Brain microvascular endothelial cell (primary cell): ENCODE measurements at regions not wholly inside any gene's neighbourhood (a gene's known extent, or its start where the extent isn't known, plus 50 kb on each side); places are given as distances from the start of the nearest gene placed in this dataset.

Source experiments
- DNase-seq: peaks from one replicate; pipeline ENCODE4 v3.0.0-alpha.2; 2020
- H3K27ac ChIP-seq: fragments of 250-450 bp; sonication (Bioruptor Pico); 2 replicates; pipeline ENCODE4 v1.5.1; 2020; ENCODE audit warnings: mild to moderate bottlenecking, moderate library complexity
- H3K27me3 ChIP-seq: fragments of 250-450 bp; sonication (Bioruptor Pico); replicated peaks from 2 replicates; pipeline ENCODE4 v1.5.1; 2020; ENCODE audit warnings: mild to moderate bottlenecking
- H3K36me3 ChIP-seq: fragments of 250-450 bp; sonication (Bioruptor Pico); replicated peaks from 2 replicates; pipeline ENCODE4 v1.5.1; 2020; ENCODE audit warnings: mild to moderate bottlenecking
- H3K4me3 ChIP-seq: 2 replicates; pipeline ENCODE4 v1.5.1; 2011; ENCODE audit warnings: low read depth, mild to moderate bottlenecking, control low read depth, low read length, moderate library complexity
- in situ Hi-C: cut with HindIII; loops from 2 replicates; pipeline ENCODE4 v1.10.0; 2017; ENCODE audit warnings: low sequenced_read_pairs, low pct_ligation_motif_present
- TF ChIP-seq, protein P1 (sequence below): IDR thresholded peaks from 2 replicates; pipeline ENCODE4 v1.5.1; 2011; ENCODE audit warnings: low read depth, mild to moderate bottlenecking, moderate library complexity, low read length, control low read depth, inconsistent platforms; ENCODE audit errors: missing control alignments

DNA sequence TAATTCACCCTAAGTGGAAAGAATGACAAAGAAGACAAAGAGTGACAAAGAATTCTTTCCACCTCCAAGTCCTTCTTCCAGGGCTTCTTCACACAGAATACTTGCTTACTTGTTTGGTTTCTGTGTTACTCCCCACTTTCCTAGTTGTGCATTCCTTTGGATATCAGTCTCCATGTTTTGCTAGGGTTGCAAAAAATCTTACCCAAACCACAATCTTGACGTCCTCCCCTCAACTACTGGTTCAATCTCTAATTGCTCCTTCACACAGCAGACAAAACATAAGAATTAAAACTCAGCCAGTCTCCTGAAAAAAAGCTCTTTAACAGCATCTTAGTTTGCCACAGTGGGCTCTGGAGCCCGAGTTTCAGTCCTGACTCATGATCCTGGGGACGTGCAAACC is 297.6 kb upstream of the CHRNA7 start:
- DNase-seq = no peak
- H3K27me3 ChIP-seq = no peaks in the 10 kb centered on the region
- in situ Hi-C loops = no loop called here
- H3K4me3 ChIP-seq = no peak overlapping the region
- H3K36me3 ChIP-seq = no peaks in the 10 kb centered on the region
- TF ChIP-seq, protein P1, sequence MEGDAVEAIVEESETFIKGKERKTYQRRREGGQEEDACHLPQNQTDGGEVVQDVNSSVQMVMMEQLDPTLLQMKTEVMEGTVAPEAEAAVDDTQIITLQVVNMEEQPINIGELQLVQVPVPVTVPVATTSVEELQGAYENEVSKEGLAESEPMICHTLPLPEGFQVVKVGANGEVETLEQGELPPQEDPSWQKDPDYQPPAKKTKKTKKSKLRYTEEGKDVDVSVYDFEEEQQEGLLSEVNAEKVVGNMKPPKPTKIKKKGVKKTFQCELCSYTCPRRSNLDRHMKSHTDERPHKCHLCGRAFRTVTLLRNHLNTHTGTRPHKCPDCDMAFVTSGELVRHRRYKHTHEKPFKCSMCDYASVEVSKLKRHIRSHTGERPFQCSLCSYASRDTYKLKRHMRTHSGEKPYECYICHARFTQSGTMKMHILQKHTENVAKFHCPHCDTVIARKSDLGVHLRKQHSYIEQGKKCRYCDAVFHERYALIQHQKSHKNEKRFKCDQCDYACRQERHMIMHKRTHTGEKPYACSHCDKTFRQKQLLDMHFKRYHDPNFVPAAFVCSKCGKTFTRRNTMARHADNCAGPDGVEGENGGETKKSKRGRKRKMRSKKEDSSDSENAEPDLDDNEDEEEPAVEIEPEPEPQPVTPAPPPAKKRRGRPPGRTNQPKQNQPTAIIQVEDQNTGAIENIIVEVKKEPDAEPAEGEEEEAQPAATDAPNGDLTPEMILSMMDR = no peak
- H3K27ac ChIP-seq = no peak overlapping the region

DNA sequence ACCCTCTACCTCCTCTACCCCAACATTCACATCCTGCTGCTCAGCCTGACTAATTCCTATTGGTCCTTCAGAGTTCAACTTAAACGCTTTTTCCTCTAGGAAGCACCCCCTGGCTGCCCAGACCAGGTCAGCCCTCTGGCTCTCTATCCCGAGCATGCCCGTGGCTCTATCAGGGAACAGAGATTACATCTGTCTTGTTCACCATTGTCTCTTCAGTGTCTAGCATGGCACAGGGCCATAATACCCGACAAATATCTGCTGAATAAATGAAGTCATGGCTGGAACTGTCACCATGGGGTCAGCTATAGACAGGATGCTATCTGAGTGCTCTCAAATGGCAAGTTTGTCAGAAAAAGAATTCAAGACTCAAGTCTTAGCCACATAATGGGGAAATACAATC is 296.9 kb upstream of the CHRNA7 start:
- no peak for DNase-seq
- H3K36me3 ChIP-seq = no peaks in the 10 kb centered on the region
- TF ChIP-seq, protein P1 = no peak
- H3K4me3 ChIP-seq = no peak overlapping the region
- H3K27me3 ChIP-seq = no peaks in the 10 kb centered on the region
- H3K27ac ChIP-seq = no peak overlapping the region
- in situ Hi-C loops = no loop called here

DNA sequence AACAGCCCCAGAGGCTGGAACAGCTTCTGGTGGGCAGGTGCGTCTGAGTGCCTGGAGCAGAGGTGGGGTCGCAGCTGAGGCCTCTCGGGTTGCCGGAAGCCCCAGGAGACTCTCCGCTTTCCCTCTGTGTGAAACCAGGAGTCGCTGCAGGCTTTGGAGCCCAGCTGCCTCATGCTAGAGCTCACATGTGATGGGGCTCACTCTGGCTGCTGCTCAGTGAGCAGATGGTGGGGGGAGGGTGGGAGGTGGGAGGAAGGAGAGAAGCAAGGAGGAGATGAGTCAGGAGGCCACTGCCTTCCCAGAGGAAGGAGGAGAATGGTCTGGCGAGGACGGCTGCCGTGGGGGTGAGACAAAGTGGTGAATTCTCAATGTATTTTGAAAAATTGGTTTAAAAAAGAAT is 290.1 kb upstream of the CHRNA7 start:
- H3K36me3 ChIP-seq = no peaks in the 10 kb centered on the region
- TF ChIP-seq, protein P1 = peak; percentile 24
- in situ Hi-C loops = no loop called here
- no peaks in the 10 kb centered on the region for H3K27me3 ChIP-seq
- H3K4me3 ChIP-seq = no peak overlapping the region
- DNase-seq = no peak
- H3K27ac ChIP-seq = no peak overlapping the region

DNA sequence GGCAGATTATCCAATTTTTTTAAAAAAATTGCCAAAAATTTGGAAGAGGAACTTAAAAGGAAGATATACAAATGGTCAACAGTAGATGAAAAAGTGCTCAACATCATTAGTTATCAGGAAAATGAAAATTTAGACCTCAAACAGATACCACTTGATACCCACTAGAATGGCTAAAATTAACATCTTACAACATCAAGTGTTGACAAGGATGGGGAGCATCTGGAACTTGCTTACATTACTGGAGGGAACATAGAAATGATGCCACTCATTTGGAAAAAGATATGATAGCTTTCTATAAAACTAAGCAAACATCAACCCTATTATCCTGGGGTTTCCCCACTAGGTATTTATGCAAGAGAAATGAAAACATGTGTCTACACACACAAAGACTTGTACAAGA is 284.5 kb upstream of the CHRNA7 start:
- Histone ChIP-seq H3K36me3 (no peaks in the 10 kb centered on the region), H3K4me3 (no peak overlapping the region), H3K27ac (no peak overlapping the region), H3K27me3 (no peaks in the 10 kb centered on the region)
- in situ Hi-C loops = no loop called here
- DNase-seq = no peak
- TF ChIP-seq, protein P1 = no peak

DNA sequence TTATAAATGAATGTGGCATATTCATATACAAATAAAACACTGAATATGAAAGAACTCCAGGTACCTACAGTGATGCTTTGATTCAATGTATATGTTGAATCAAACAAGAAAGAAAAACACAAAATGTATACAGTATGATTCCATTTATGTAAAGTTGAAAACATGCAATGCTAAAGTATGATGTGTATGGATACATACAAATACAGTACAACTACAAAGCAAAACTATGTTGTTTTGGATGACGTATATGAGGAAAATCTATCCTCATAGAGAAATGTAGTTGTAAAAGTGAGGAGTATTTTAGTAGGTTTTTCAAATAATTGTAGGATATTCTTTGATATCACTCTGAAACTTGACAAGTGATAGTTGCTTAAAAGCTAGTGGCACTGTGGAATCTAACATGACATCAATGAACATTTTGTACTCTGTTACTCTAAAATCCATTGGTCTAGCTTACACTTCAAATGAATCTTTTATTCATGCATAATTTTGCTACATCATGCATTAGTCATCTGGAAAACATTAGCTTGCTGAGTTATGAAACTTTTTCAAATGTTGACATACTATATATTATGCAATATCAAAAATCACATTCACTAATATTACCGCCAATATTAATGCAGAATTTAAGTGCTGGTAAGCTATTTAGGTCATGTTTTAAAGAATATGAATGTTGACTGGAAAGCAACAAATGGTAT is 278.1 kb upstream of the CHRNA7 start:
- in situ Hi-C loops = no loop called here
- H3K27me3 ChIP-seq = no peaks in the 10 kb centered on the region
- no peak for DNase-seq
- TF ChIP-seq, protein P1 = no peak
- H3K4me3 ChIP-seq = no peak overlapping the region
- H3K27ac ChIP-seq = no peak overlapping the region
- no peaks in the 10 kb centered on the region for H3K36me3 ChIP-seq

DNA sequence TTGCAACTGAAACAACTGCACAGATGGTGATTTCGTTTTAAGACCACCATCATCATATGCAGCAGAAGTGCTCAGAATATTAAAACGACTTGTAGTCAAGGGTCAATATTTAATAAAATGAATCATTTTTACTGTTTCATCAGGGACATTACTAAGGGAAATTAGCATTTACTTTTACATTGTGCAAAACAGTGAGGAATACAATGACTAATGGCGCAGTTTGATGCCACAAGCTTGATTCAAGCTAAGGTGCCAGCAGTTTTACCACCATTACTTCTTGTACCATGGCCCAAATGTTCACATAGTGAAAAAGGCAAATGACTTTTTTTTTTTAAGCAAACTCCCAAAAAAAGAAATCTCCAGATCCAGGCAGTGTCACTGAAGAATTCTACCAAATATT is 277.4 kb upstream of the CHRNA7 start:
- H3K4me3 ChIP-seq = no peak overlapping the region
- H3K36me3 ChIP-seq = no peaks in the 10 kb centered on the region
- no peak overlapping the region for H3K27ac ChIP-seq
- TF ChIP-seq, protein P1 = no peak
- in situ Hi-C loops = no loop called here
- DNase-seq = no peak
- no peaks in the 10 kb centered on the region for H3K27me3 ChIP-seq
